ENCODE measurements at regions not wholly inside any gene's neighbourhood (a gene's known extent, or its start where the extent isn't known, plus 50 kb on each side); places are given as distances from the start of the nearest gene placed in this dataset.
"Not testable (repeated sequence)": the region's sequence is repeated elsewhere in the genome, so short reads cannot be mapped to it uniquely, and the experiment has no call there.

DNA sequence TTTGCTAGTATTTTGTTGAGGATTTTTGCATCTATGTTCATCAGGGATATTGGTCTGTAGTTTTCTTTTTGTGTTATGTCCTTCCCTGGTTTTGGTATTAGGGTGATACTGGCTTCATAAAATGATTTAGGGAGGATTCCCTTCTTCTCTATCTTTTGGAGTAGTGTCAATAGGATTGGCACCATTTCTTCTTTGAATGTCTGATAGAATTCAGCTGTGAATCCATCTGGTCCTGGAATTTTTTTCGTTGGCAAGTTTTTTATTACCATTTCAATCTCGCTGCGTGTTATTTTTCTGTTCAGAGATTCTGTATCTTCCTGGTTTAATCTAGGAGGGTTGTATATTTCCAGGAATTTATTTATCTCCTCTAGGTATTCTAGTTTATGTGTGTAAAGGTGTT, 234.3 kb downstream of the OXSM start:
- intact Hi-C loops (cut with DNase I); DNase-seq (ENCODE audit: low spot score): not testable (repeated sequence)

DNA sequence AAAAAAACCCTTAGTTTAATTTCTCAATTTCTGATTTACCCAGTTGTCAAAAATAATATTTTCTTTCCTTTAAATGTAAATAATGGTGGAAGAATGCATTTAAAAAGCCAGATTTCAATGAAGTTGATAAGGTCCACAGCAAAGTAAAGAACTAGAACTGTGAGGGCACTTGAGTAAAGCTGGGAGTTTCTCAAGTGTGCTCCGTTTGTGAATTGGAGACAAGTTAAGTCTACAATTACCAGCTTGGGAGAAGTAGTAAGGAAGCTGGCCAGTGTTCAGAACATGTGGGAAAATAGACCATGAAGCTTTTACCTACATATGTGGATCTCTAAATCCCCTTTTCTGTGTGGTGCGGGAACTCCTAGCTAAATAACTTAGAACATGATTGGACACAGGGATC, 239.4 kb downstream of the OXSM start:
- intact Hi-C loops (cut with DNase I): no loop called here

DNA sequence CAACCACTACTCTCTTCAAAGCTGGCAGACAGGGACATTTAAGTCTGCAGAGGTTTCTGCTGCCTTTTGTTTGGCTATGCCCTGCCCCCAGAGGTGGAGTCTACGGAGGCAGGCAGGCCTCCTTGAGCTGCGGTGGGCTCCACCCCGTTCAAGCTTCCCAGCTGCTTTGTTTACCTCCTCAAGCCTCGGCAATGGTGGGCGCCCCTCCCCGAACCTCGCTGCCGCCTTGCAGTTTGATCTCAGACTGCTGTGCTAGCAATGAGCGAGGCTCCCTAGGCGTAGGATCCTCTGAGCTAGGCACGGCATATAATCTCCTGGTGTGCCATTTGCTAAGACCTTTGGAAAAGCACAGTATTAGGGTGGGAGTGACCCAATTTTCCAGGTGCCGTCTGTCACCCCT, 252.2 kb downstream of the OXSM start:
- DNase-seq (ENCODE audit: low spot score); intact Hi-C loops (cut with DNase I): not testable (repeated sequence)

More for the DNA sequence above, 239.4 kb downstream of the OXSM start:
- DNase-seq (ENCODE audit: low spot score): no peak

DNA sequence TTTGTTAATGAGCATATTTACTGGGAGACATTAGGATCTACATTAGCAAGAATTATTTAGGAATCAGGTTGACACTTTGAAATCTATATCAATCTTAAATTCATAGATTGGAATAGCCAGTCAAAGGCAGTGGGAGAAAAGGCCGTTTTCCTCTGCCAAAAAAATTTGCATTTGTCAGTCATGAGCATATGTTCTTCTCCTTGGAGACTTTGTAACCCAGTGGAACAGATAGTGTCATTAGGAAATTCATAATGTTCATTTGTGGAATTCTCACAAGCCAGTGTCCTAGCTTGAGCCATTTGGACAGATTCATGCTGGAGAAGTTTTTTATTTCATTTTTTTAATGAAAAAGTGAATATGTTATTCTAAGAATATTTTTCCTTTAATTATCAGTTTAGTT, 260.1 kb downstream of the OXSM start:
- intact Hi-C loops (cut with DNase I): no loop called here
- no peak for DNase-seq (ENCODE audit: low spot score)

DNA sequence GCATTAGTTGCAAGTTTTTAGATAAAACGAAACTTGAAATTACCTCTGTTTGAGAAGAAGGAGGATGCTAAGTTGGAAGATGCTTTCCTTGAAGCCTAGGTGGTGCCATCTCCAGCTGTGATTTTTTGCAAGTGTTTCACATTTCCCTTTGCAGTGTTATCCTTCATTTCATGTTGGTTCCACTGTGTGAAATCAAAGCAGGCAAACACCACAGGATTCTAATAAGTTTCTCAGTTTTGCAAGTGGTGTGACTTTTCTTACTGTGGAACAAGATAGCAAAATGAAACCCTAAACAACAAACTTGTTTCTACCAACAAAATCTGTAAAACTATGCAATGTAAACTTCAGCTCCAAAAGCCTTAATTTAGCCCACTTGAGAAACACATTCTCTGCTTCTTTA, 260.9 kb downstream of the OXSM start:
- intact Hi-C loops (cut with DNase I): no loop called here
- DNase-seq (ENCODE audit: low spot score): no peak

DNA sequence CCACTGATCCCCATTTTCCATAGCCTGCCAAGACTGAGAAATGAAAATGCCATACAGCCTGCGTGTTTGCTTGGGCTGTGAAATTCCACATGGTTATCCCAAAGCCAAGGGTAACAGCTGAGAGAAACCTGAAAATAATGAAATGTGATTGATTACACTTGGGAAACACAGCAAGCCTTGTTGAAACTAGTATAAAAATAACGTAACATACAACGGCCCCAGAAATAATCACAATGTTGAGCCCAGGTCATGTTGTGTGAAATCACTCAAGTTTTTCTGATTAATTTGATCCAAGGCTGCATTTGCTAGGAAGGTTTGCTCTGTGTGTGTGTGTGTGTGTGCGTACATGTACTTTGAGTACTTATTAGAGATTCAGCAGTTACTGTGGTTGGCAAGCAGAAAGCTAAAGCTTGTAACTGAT, 269.0 kb downstream of the OXSM start:
- intact Hi-C loops (cut with DNase I): no loop called here
- DNase-seq (ENCODE audit: low spot score): no peak

DNA sequence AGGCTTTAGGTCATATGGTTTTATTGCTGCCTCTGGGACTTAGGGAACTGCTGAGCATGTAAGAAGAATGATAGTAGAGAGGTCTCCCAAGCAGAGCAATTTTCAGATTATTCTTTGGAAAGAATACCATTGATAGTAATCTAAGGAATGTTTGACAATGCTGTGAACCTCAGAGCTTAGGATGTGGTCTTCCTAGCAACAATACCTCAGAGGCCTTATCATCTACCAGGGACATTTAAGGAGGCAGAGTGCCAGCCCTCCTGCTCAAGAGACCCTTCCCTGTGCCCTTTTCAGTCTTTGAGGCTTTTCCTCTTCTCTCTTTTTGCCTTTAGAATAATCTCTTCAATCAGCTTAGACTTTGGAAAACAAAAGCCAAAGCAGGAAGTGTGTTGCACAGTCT, 272.1 kb downstream of the OXSM start:
- DNase-seq (ENCODE audit: low spot score): no peak
- intact Hi-C loops (cut with DNase I): no loop called here

DNA sequence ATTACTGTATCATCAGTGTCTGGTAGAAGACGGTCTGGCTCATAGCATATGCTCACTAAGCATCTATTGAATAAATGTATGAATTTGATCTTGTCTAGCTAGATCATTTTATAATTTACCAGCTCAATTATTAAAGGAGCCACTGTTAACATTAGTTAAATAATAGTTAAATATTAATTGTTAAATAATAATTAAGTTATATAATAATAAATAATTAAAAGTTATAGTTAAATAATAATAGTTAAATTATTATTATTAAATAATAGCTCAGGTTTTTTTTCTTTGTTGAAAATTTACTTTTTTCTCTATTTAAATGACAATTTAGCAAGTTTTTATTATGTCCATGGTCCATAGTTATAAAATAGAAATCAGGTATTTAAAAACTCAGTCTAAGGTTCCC, 274.4 kb downstream of the OXSM start:
- intact Hi-C loops (cut with DNase I): no loop called here
- DNase-seq (ENCODE audit: low spot score): no peak

DNA sequence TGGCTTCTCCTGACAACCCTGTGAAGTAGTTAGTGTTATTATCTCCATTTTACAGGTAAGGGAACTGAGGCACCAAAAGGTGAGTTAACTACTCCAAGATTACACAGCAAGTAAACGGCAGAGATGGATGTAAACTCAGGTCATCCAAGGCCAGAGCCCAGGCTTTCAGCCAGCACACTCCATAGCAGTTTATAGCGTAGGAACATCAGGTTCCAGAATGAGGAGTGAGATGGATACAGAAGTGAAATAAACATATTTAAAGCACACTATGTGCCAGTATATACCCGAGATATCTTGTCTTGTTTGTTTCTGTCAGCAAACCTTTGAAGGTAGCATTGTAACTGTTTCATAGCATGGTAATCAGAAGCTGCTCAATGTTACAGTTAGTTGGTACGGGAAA, 279.0 kb downstream of the OXSM start:
- DNase-seq (ENCODE audit: low spot score): no peak
- intact Hi-C loops (cut with DNase I): no loop called here

DNA sequence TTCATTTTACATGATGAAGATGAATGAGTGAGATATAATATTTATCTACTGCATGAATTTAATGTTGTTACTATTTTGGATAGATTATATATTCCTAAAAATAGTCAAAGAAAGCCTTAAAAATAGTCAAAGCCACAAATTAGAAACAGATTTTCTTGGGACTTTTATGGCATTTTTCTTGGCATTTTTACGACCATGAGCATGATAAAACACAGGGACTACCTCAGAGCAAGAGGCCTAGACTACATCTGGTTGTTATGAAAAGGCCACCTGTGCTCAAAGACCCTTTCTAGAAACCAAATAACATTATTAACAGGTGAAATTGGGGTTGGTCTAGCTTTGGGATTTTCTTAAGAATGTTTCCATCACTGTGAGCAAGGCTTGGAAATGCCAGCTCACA, 281.0 kb downstream of the OXSM start:
- DNase-seq (ENCODE audit: low spot score): no peak
- intact Hi-C loops (cut with DNase I): no loop called here

DNA sequence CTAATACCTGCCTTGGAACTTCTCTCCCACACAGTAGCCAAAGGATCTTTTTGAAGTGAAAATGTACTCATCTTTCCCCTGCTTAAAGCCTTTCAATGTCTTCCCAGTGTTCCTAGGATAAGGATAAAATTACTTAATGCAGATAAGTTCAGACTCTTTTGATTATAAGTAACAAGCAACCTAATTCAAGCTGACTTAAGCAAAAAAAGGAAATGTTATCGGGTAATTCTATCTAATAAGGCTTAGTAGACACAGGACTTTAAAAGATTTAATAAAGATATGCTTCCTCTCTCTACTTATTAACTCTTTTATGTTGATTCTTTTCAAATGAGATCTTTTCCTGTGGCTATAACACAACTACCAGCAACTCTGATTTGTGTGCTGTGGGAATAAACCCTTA, 284.2 kb downstream of the OXSM start:
- DNase-seq (ENCODE audit: low spot score): no peak
- intact Hi-C loops (cut with DNase I): no loop called here

DNA sequence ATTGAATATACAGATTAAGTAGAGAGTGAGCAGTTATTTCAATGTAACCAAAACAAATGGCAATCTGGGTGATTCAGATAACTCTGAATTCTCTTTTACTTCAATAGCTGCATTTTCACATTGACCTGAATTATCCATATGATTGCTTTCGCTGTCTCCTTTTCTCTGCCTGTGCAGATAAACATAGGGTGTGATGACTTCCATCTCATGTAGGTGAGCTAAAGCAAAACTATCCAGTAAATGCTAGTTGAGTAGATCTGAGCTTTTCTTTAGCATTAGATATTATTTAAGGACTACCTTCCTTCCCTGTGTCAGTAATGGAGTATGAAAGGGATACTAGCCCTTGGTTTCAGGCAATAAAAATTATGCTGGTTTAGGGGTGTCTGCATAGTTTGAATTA, 288.6 kb downstream of the OXSM start:
- intact Hi-C loops (cut with DNase I): no loop called here

DNA sequence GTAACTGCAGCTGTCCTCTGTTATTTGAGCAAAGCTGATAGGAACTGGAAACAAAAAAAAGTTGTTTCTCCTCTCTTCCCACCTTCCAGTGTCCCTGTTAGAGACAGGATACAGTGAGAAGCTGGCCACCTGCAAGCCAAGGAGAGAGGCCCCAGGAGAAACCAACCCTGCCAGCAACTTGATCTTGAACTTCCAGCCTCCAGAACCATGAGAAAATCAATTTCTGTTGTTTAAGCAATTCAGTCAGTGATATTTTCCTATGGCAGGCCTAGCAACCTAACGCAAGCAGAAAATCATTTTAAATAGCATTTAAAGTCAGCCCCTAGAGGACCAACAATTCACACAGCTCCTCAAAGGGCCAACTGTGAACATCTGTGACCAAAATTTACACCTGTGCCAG, 291.3 kb downstream of the OXSM start:
- intact Hi-C loops (cut with DNase I): no loop called here

More for the DNA sequence above, 288.6 kb downstream of the OXSM start:
- no peak for DNase-seq (ENCODE audit: low spot score)

DNA sequence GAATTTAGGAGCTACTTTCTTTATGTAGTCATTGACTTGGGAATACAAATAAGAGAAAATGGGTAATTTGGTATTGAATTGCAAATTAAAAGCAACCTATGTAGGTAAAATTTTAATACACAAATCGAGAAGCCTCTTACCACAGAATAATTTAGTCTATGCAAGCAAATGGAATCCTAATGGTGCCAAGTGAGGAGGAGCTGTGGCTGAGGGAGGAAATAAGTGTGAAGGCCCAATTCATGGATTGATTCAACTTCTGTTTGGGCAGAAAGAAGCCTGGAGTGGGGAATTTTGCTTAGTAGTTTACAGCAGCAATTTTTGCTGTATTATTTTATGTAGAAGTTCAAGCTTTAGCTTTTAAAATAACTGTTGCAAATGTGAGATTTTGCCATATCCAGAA, 291.9 kb downstream of the OXSM start:
- intact Hi-C loops (cut with DNase I): no loop called here
- DNase-seq (ENCODE audit: low spot score): no peak

More for the DNA sequence above, 291.3 kb downstream of the OXSM start:
- DNase-seq (ENCODE audit: low spot score): no peak

DNA sequence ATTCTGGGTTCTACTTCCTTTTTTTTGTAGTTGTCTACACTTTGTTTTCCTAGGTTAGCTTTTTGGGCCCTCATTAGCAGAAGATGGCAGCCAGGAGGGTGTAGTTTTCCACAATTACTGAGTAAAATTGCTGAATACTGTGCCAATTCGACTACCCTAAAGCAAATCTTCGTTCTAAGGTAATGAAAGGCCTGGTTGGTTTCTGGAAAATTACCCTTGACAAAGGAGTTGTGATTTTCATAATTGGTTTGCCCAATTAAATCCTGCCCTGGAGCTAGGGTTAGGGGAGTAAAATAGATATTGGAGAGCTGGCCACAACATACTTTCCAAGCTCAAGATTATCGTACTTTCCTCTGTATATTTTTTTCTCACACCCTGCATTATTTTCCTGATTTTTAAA, 293.0 kb downstream of the OXSM start:
- DNase-seq (ENCODE audit: low spot score): no peak
- intact Hi-C loops (cut with DNase I): no loop called here

DNA sequence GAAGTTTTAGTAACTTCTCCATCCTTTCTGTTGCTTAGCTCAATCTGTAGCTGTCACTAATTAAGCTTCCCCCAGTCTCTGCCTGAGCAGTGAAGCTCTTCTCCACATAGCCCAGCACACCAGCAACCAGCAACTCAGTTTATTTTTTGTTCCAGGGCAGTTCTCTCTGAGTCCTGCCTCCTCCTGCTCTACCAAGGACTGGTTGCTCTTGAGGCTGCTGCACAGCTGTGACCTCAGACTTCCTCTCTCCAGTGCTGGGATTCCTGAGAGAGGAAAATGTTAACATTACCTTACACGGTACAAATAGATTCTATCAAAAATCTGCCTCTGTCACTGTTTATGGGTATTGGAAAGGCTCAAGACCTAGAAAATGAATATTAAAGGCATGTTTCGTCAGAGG, 294.7 kb downstream of the OXSM start:
- intact Hi-C loops (cut with DNase I): no loop called here
- DNase-seq (ENCODE audit: low spot score): no peak

DNA sequence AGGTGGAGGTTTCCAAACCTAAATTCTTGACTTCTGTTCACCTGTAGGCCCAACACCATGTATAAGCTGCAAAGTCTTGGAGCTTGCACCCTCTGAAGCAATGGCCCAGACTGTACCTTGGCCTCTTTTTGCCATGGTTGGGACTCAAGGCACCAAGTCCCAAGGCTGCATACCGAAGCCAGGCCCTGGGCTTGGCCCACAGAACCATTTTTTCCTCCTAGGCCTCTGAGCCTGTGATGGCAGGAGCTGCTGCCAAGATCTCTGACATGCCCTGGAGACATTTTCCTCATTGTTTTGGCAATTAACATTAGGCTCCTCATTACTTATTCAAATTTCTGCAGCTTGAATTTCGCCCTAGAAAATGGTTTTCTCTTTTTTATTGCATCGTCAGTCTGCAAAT, 297.9 kb downstream of the OXSM start:
- intact Hi-C loops (cut with DNase I): no loop called here
- DNase-seq (ENCODE audit: low spot score): no peak

DNA sequence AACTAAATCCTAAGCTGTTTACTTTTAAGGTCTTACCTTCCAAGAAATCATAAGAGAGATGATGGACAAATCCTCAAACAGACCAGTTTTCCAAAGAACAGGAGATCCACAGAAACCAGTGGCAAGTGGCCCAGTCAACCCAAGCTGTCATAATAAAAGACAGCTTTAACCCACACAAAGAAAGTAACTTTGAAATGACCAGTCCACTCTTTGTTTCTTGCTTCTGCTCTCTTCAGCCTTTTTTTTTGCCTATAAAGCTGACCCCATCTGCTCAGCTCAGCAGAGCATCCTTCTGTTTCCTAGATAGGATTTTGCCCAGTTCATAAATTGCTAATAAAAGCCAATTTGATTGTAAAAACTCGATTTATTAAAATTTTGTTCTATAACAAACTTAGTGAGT, 299.4 kb downstream of the OXSM start:
- intact Hi-C loops (cut with DNase I): no loop called here

DNA sequence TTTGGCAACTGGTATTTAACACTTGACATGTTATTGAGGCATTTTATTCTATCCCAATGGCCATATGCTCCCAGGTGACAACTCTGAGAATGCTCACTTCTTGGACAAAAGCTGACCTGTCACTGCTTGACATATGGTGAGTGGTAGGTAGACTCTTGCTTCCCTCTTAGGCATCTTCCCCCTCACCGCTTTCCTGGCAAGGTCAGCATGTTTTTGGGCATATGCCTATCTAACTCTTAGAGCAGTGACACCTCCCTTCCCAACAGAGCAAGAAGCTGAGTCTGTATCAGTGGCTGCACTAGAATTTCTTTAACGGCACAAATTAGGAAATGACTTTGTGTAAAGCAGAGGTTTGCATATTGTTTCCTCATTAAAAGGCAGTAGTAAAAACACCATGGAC, 300.7 kb downstream of the OXSM start:
- DNase-seq (ENCODE audit: low spot score): no peak
- intact Hi-C loops (cut with DNase I): no loop called here

More for the DNA sequence above, 299.4 kb downstream of the OXSM start:
- DNase-seq (ENCODE audit: low spot score): no peak

DNA sequence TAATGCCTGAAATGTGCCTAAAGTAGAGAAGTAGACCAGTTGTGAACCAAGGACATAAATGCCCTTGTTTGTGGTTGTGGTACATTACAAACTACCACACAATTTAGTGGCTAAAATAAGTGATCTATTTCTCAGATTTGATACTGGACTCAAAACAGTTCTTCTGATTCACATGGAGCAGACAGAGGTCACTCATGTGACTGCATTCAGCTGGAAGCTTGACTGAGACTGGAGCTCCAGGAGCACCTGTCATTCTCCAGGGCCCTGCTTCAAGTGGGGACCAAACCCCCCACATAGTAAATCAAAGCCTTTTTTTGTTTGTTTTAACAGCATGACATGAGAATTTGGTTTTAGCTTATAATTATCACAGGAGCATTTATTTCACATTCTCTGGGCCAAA, 301.2 kb downstream of the OXSM start:
- DNase-seq (ENCODE audit: low spot score): no peak
- intact Hi-C loops (cut with DNase I): no loop called here

DNA sequence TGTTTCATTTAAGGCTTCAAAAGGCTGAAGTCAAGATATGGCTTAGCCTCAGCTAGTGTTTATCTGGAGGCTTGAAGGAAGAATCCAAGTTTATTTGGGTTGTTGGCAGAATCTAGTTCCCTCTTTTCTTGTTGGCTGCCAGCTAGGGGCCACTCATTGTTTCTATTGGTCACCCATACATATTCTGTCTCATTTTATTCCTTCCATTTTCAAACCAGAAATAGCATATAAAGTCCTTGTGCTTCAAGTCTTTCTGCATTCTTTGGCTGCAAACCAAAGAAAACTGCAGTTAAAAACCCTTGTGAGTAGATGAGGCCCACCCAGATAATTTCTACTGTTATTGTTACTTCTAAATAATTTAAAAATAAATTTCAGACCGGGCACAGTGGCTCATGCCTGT, 301.7 kb downstream of the OXSM start:
- no peak for DNase-seq (ENCODE audit: low spot score)
- intact Hi-C loops (cut with DNase I): no loop called here

DNA sequence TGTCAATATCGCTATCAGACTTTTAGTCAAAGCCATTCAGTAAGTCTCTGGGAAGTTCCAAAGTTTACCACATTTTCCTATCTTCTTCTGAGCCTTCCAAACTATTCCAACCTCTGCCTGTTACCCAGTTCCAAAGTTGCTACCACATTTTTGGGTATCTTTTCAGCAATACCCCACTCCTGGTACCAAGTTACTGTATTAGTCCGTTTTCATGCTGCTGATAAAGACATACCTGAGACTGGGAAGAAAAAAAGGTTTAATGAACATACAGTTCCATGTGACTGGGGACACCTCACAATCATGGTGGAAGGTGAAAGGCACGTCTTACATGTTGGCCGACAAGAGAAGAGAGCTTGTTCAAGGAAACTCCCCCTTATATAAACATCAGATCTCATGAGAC, 307.2 kb downstream of the OXSM start:
- DNase-seq (ENCODE audit: low spot score); intact Hi-C loops (cut with DNase I): not testable (repeated sequence)

Data from posterior vena cava (tissue), 2 donors.